Astrocyte of the cerebellum (primary cell): ENCODE measurements at regions not wholly inside any gene's neighbourhood (a gene's known extent, or its start where the extent isn't known, plus 50 kb on each side); places are given as distances from the start of the nearest gene placed in this dataset.

Experiments
- DNase-seq: peaks from one replicate; pipeline ENCODE4 v3.0.0-alpha.2; 2011; ENCODE audit warnings: low read depth
- H3K4me3 ChIP-seq: 2 replicates; pipeline ENCODE4 v1.5.1; 2011; ENCODE audit warnings: mild to moderate bottlenecking, low read depth, low read length, moderate library complexity
- CTCF ChIP-seq: IDR thresholded peaks from 2 replicates; pipeline ENCODE4 v1.5.1; 2012; ENCODE audit warnings: low read length, low read depth, moderate library complexity, mild to moderate bottlenecking; ENCODE audit errors: missing control alignments
- in situ Hi-C: cut with HindIII; loops from 2 replicates; pipeline ENCODE4 v1.10.0; 2017; ENCODE audit warnings: low sequenced_read_pairs

DNA sequence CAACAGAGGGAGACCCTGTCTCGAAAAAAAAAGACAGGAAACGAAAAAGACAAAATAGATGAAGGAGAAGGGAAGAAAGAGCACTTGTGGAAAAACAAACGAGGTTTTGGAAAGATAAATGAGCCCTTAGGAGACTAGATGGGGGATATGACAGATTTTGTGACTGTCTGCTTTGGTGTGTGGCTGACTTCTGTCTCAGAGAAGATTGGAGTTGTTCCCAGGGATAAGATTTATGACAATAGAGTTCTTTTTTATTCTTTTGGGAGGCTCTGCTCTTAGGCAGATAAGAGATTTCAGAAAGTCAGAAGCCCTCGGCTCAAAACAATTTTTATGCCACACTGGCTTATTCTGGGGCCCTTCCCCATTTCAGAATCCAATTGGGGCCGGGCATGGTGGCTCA, 73.9 kb upstream of the ATF7IP2 start:
- no peak for DNase-seq
- H3K4me3 ChIP-seq = no peak overlapping the region
- no peak for TF ChIP-seq CTCF
- in situ Hi-C loops = loop anchor here (25.0 kb wide), 1 partner anchor 200 kb away; no protein-coding TSS in a partner anchor

- DNase-seq = no peak
- in situ Hi-C loops = loop anchor here (25.0 kb wide), 1 partner anchor 199 kb away; no protein-coding TSS in a partner anchor
- TF ChIP-seq CTCF = no peak
- no peak overlapping the region for H3K4me3 ChIP-seq
Measured at GRCh38 chr16:10312784-10313724, 72.8 kb upstream of the ATF7IP2 start.

- in situ Hi-C loops = loop anchor here (25.0 kb wide), 1 partner anchor 198 kb away; no protein-coding TSS in a partner anchor
- no peak for TF ChIP-seq CTCF
- H3K4me3 ChIP-seq = no peak overlapping the region
- DNase-seq = no peak
Measured at GRCh38 chr16:10314317-10314716, 71.5 kb upstream of the ATF7IP2 start.

- TF ChIP-seq CTCF = peak; percentile 14
- in situ Hi-C loops = loop anchor here (25.0 kb wide), 1 partner anchor 197 kb away; no protein-coding TSS in a partner anchor
- peak; percentile 16 for DNase-seq
- no peak overlapping the region for H3K4me3 ChIP-seq
Measured at GRCh38 chr16:10314811-10315210, 71.0 kb upstream of the ATF7IP2 start.

DNA sequence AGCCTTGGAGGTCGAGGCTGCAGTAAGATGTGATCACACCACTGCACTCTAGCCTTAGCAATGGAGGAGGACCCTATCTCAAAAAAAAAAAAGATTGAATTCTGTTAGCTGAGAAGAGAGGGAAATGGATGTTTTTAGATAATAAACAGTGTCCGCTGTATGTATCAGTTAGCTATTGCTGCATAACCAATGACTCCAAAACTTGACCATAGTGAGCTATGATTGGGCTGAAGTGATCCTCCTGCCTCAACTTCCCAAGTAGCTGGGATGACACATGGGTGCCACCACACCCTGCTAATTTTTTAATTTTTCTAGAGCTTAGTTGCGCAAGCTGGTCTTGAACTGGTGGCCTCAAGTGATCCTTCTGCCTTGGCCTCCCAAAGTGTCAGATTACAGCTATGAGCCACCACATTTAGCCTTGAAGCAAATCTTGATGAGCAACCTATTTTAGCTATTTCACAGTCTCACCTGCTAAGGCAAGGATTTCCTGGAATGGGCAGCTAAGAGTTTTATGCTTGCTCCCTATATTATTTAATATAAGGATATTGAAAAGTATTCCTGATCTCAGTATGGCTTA, 68.3 kb upstream of the ATF7IP2 start:
- DNase-seq = no peak
- no peak overlapping the region for H3K4me3 ChIP-seq
- in situ Hi-C loops = loop anchor here (25.0 kb wide), 1 partner anchor 195 kb away; no protein-coding TSS in a partner anchor
- TF ChIP-seq CTCF = no peak

DNA sequence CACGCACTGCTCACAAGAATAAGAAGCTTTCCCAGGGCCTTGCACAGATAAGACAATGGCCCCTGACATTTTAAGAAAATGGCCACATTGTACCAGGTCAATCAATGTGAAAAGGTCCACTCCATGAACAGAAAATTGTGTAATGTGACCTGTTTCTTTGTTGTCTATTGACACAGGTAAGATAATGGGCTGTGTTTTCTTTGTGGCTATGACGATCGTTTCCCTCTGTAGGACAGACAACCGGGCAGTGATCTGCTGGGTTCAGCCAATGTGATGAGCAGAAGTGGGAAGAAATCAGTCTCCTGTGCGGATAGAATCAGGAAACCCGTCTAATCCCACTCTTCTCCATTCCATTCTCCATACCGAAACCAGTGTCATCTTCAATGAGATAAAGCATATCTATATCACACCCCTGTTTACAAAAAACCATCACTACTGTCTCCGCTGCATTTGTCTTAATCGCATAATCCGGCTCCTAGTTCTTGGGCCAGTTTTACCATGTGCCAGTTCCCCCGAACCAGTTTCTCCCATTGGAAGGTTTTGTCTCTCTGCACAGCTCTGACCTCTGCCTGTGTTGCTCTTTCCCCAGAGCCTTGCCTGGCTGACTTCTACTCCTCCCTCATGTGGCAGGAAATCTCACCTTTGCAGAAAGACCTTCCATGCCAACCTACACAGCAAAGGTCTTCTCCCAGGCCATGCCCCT, 66.9 kb upstream of the ATF7IP2 start:
- in situ Hi-C loops = loop anchor here (25.0 kb wide), 1 partner anchor 193 kb away; no protein-coding TSS in a partner anchor
- no peak for DNase-seq
- TF ChIP-seq CTCF = no peak
- H3K4me3 ChIP-seq = no peak overlapping the region
